ENCODE measurements at regions not wholly inside any gene's neighbourhood (a gene's known extent, or its start where the extent isn't known, plus 50 kb on each side); places are given as distances from the start of the nearest gene placed in this dataset.

GRCh38 chr13:106942563-106942962 is 374.6 kb upstream of the ARGLU1 start:
- TF ChIP-seq CTCF (IDR thresholded peaks at IDR 0.05; ENCODE audit: control extremely low read depth, extremely low read depth) = no peak
- no peaks in the 10 kb centered on the region for H3K4me1 ChIP-seq (ENCODE audit: control insufficient read depth in 5 of 5, insufficient read depth in 5 of 5, low read length in 5 of 5)
- no peak overlapping the region for H3K4me3 ChIP-seq
- no peak for ATAC-seq (ENCODE audit: insufficient read depth, low FRiP score)
- H3K36me3 ChIP-seq (ENCODE audit: control insufficient read depth in 4 of 4, insufficient read depth in 4 of 4, low read length in 4 of 4) = no peaks in the 10 kb centered on the region
- peaks cover 0 to 3% (median 0%) of the 10 kb centered on the region in 4 donors for H3K9me3 ChIP-seq (ENCODE audit: control insufficient read depth in 4 of 4, insufficient read depth in 3 of 4, low read length in 3 of 4)
- DNase-seq = no peak
- H3K27me3 ChIP-seq (ENCODE audit: control insufficient read depth in 3 of 3, insufficient read depth in 3 of 3, low read length in 2 of 3) = no peaks in the 10 kb centered on the region
- WGBS, 2 donors = 92 to 95% methylated on average over 3 of the region's 3 CpGs
- no peak overlapping the region for H3K27ac ChIP-seq (ENCODE audit: low read depth in 1 of 2, low read length in 1 of 2)
- H3K9ac ChIP-seq (ENCODE audit: insufficient read depth in 1 of 2, low read length in 2 of 2) = no peak overlapping the region

- DNase-seq (no peak), ATAC-seq (ENCODE audit: insufficient read depth, low FRiP score) (no peak)
- Histone ChIP-seq H3K27me3 (ENCODE audit: control insufficient read depth in 3 of 3, insufficient read depth in 3 of 3, low read length in 2 of 3) (no peaks in the 10 kb centered on the region), H3K4me1 (ENCODE audit: control insufficient read depth in 5 of 5, insufficient read depth in 5 of 5, low read length in 5 of 5) (no peaks in the 10 kb centered on the region), H3K4me3 (no peak overlapping the region), H3K9ac (ENCODE audit: insufficient read depth in 1 of 2, low read length in 2 of 2) (no peak overlapping the region), H3K9me3 (ENCODE audit: control insufficient read depth in 4 of 4, insufficient read depth in 3 of 4, low read length in 3 of 4) (no peaks in the 10 kb centered on the region), H3K27ac (ENCODE audit: low read depth in 1 of 2, low read length in 1 of 2) (no peak overlapping the region), H3K36me3 (ENCODE audit: control insufficient read depth in 4 of 4, insufficient read depth in 4 of 4, low read length in 4 of 4) (no peaks in the 10 kb centered on the region)
- no peak for TF ChIP-seq CTCF (IDR thresholded peaks at IDR 0.05; ENCODE audit: control extremely low read depth, extremely low read depth)
- WGBS, 2 donors = 94% methylated on average over 8 of the region's 8 CpGs
These were observed 373.8 kb upstream of the ARGLU1 start for GRCh38 chr13:106941779-106942178.

- 81 to 83% methylated on average over 1 of the region's 1 CpG for WGBS, 2 donors
- ATAC-seq (ENCODE audit: insufficient read depth, low FRiP score) = no peak
These were observed 359.5 kb upstream of the ARGLU1 start for GRCh38 chr13:106927421-106927820.

More at GRCh38 chr13:106927421-106927820, 359.5 kb upstream of the ARGLU1 start:
- TF ChIP-seq CTCF (IDR thresholded peaks at IDR 0.05; ENCODE audit: control extremely low read depth, extremely low read depth) = no peak
- Histone ChIP-seq H3K4me1 (ENCODE audit: control insufficient read depth in 5 of 5, insufficient read depth in 5 of 5, low read length in 5 of 5) (peaks cover 0 to 11% (median 0%) of the 10 kb centered on the region in 5 donors), H3K27ac (ENCODE audit: low read depth in 1 of 2, low read length in 1 of 2) (no peak overlapping the region), H3K27me3 (ENCODE audit: control insufficient read depth in 3 of 3, insufficient read depth in 3 of 3, low read length in 2 of 3) (peaks cover 0 to 8% (median 7%) of the 10 kb centered on the region in 3 donors), H3K36me3 (ENCODE audit: control insufficient read depth in 4 of 4, insufficient read depth in 4 of 4, low read length in 4 of 4) (no peaks in the 10 kb centered on the region), H3K4me3 (no peak overlapping the region), H3K9me3 (ENCODE audit: control insufficient read depth in 4 of 4, insufficient read depth in 3 of 4, low read length in 3 of 4) (no peaks in the 10 kb centered on the region), H3K9ac (ENCODE audit: insufficient read depth in 1 of 2, low read length in 2 of 2) (no peak overlapping the region)
- DNase-seq = peak in 2 of 3 donors; percentile 80 to 82

Measured in lung (tissue), 11 donors.